BJ (cell line): ENCODE measurements at regions not wholly inside any gene's neighbourhood (a gene's known extent, or its start where the extent isn't known, plus 50 kb on each side); places are given as distances from the start of the nearest gene placed in this dataset.

Experiments
- CTCF ChIA-PET: fragments of 350-600 bp; formaldehyde crosslinking; extraction: SDS; loops from one replicate; lab custom pipeline; 2021; ENCODE audit warnings: antibody characterized with exemption, inconsistent platforms; lab: Yijun Ruan, JAX
- POLR2A ChIA-PET: fragments of 300-600 bp; sonication (Branson Sonifier 250); formaldehyde crosslinking; extraction: SDS; loops from one replicate; lab custom pipeline; 2021; ENCODE audit warnings: antibody characterized with exemption; lab: Charles Lee
- DNase-seq: peaks from one replicate; pipeline ENCODE4 v3.0.0-alpha.2; 2011; ENCODE audit warnings: low read depth
- H3K27me3 ChIP-seq: 2 replicates; pipeline ENCODE4 v1.6.0; 2011; ENCODE audit warnings: low read length; ENCODE audit not compliant: control insufficient read depth, insufficient read depth
- H3K36me3 ChIP-seq: 2 replicates; pipeline ENCODE4 v1.5.1; 2011; ENCODE audit warnings: low read length; ENCODE audit not compliant: control insufficient read depth, insufficient read depth
- H3K4me3 ChIP-seq: 2 replicates; pipeline ENCODE4 v1.5.1; 2011; ENCODE audit warnings: low read depth, mild to moderate bottlenecking, control low read depth, low read length
- TF ChIP-seq, protein P1 (sequence below): IDR thresholded peaks from 2 replicates; pipeline ENCODE4 v1.5.1; 2011; ENCODE audit warnings: low read depth, mild to moderate bottlenecking, control low read depth, inconsistent platforms, low read length, moderate library complexity; ENCODE audit not compliant: insufficient read depth

GRCh38 chr9:108475813-108476212 is 380.0 kb downstream of the ACTL7B start:
- no peak for DNase-seq
- TF ChIP-seq, protein P1, sequence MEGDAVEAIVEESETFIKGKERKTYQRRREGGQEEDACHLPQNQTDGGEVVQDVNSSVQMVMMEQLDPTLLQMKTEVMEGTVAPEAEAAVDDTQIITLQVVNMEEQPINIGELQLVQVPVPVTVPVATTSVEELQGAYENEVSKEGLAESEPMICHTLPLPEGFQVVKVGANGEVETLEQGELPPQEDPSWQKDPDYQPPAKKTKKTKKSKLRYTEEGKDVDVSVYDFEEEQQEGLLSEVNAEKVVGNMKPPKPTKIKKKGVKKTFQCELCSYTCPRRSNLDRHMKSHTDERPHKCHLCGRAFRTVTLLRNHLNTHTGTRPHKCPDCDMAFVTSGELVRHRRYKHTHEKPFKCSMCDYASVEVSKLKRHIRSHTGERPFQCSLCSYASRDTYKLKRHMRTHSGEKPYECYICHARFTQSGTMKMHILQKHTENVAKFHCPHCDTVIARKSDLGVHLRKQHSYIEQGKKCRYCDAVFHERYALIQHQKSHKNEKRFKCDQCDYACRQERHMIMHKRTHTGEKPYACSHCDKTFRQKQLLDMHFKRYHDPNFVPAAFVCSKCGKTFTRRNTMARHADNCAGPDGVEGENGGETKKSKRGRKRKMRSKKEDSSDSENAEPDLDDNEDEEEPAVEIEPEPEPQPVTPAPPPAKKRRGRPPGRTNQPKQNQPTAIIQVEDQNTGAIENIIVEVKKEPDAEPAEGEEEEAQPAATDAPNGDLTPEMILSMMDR = no peak
- ChIA-PET CTCF (interaction anchor here (1.3 kb wide), 1 partner anchor 286 kb away, joined by 3 read pairs; no protein-coding TSS in a partner anchor), POLR2A (no interaction called here)
- no peak overlapping the region for H3K4me3 ChIP-seq
- H3K27me3 ChIP-seq = no peaks in the 10 kb centered on the region
- no peaks in the 10 kb centered on the region for H3K36me3 ChIP-seq

- H3K27me3 ChIP-seq = no peaks in the 10 kb centered on the region
- H3K4me3 ChIP-seq = no peak overlapping the region
- no peaks in the 10 kb centered on the region for H3K36me3 ChIP-seq
- TF ChIP-seq, protein P1 = no peak
- ChIA-PET POLR2A (no interaction called here), CTCF (interaction anchor here (1.2 kb wide), 1 partner anchor 8 kb away, joined by 3 read pairs; no protein-coding TSS in a partner anchor)
- no peak for DNase-seq
Measured at GRCh38 chr9:108474356-108474755, 381.4 kb downstream of the ACTL7B start.

DNA sequence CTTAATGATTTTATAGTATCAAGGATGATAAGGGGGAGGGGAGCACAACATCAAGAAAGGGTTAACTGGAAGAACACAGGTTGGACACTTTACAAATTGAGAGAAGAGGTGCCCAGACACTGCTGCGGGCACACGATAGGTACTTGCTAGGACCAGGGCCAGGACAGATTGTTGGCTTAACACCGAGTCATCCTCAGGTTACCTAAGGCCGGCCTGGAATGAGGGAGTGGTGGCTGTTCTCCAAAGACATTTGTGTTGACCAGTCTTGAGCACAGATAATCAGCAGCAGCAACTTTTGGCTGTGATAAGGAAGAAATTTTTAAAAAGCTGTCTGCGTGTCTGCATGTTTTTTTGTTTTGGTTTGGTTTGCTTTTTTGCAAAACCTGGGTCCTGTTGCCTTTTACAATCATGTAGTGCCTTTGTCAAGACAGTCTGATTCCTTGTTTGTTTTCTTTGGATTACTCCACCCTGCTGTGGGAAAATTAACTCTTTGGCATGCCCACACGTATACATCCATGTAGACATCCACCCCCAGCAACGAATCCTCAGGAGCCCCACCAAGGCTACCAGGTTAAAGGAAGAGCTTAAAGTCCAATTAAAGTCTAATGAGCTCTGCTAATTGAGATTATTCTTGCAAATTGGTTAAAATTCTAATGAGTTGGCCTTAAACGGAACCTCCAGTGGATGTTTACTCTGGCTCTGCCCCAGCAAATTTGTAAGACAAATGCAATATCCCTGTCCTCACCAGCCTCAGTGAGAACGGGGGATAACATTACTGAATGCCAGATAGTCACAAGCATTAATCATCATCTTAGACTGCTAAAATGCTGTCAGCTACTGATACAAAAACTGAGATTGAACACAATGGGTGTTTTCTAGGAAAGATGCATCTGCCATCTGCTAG is 382.3 kb downstream of the ACTL7B start:
- CTCF ChIA-PET = interaction anchor here (1.2 to 1.6 kb wide), 2 partner anchors 8 to 192 kb away, joined by 3 to 4 read pairs; no protein-coding TSS in a partner anchor
- TF ChIP-seq, protein P1 = no peak
- Histone ChIP-seq H3K4me3 (no peak overlapping the region), H3K36me3 (no peaks in the 10 kb centered on the region), H3K27me3 (no peaks in the 10 kb centered on the region)
- POLR2A ChIA-PET = no interaction called here
- no peak for DNase-seq

DNA sequence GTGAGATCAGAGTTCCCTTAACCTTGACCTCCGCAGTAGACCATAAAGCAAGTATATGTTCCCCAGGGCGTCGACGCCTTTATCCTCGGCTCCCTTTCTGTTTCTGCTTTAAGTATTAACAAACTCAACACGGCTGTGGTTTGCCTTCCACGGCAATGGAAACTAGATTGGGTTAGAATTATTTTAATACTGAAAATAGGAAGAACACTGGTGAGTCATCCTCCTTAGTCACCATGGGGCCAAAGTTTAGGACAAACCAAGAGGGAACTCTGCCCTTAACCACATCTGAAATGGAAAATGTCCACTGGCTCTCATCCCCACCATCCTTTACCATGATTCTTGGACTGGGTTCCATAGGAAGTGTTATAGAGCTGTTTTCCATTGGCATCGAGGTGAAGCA is 386.1 kb downstream of the ACTL7B start:
- no peaks in the 10 kb centered on the region for H3K27me3 ChIP-seq
- TF ChIP-seq, protein P1 = no peak
- no peak for DNase-seq
- ChIA-PET CTCF (interaction anchor here (1.2 to 2.1 kb wide), 4 partner anchors 9 to 986 kb away, joined by 6 to 12 read pairs (median 6); no protein-coding TSS in a partner anchor), POLR2A (no interaction called here)
- no peak overlapping the region for H3K4me3 ChIP-seq
- H3K36me3 ChIP-seq = no peaks in the 10 kb centered on the region

- DNase-seq = no peak
- TF ChIP-seq, protein P1 = peak; percentile 43
- Histone ChIP-seq H3K4me3 (no peak overlapping the region), H3K36me3 (no peaks in the 10 kb centered on the region), H3K27me3 (no peaks in the 10 kb centered on the region)
- POLR2A ChIA-PET = no interaction called here
- CTCF ChIA-PET = interaction anchor here (1.1 to 2.1 kb wide), 10 partner anchors 8 to 984 kb away, joined by 3 to 12 read pairs (median 4); no protein-coding TSS in a partner anchor
Measured at GRCh38 chr9:108468364-108468763, 387.4 kb downstream of the ACTL7B start.
